H9 (cell line): ENCODE measurements at regions not wholly inside any gene's neighbourhood (a gene's known extent, or its start where the extent isn't known, plus 50 kb on each side); places are given as distances from the start of the nearest gene placed in this dataset.

Source experiments
- DNase-seq: peaks from one replicate; pipeline ENCODE4 v3.0.0-alpha.2; 2017
- H2AFZ ChIP-seq: one replicate; pipeline ENCODE4 v1.6.1; 2013; ENCODE audit warnings: mild to moderate bottlenecking, low read length, control low read depth, moderate library complexity
- H2AK5ac ChIP-seq: 2 replicates; pipeline ENCODE4 v1.6.1; 2013; ENCODE audit warnings: low read length, control low read depth, mixed read lengths; ENCODE audit not compliant: insufficient read length
- H2BK120ac ChIP-seq: one replicate; pipeline ENCODE4 v1.6.1; 2013; ENCODE audit warnings: low read depth, mild to moderate bottlenecking, low read length, control low read depth, inconsistent platforms; ENCODE audit not compliant: poor library complexity, severe bottlenecking
- H2BK12ac ChIP-seq: 2 replicates; pipeline ENCODE4 v1.6.1; 2013; ENCODE audit warnings: low read length, control low read depth, mixed read lengths, low read depth; ENCODE audit not compliant: insufficient read length
- H2BK15ac ChIP-seq: 2 replicates; pipeline ENCODE4 v1.6.1; 2013; ENCODE audit warnings: low read depth, low read length, control low read depth
- H2BK20ac ChIP-seq: one replicate; pipeline ENCODE4 v1.6.1; 2013; ENCODE audit warnings: low read depth, mild to moderate bottlenecking, low read length, control low read depth, inconsistent platforms; ENCODE audit not compliant: poor library complexity, severe bottlenecking
- H2BK5ac ChIP-seq: 2 replicates; pipeline ENCODE4 v1.6.1; 2013; ENCODE audit warnings: low read length, control low read depth, mixed read lengths; ENCODE audit not compliant: insufficient read length
- H3K14ac ChIP-seq: 2 replicates; pipeline ENCODE4 v1.6.1; 2013; ENCODE audit warnings: low read length, control low read depth; ENCODE audit not compliant: insufficient read depth
- H3K18ac ChIP-seq: 2 replicates; pipeline ENCODE4 v1.6.1; 2013; ENCODE audit warnings: low read depth, mild to moderate bottlenecking, mixed read lengths, low read length, control low read depth; ENCODE audit not compliant: insufficient read length
- H3K23ac ChIP-seq: 2 replicates; pipeline ENCODE4 v1.6.1; 2013; ENCODE audit warnings: low read length, control low read depth, mixed read lengths, low read depth; ENCODE audit not compliant: insufficient read length
- H3K23me2 ChIP-seq: 2 replicates; pipeline ENCODE4 v1.6.1; 2013; ENCODE audit warnings: low read depth, mild to moderate bottlenecking, mixed read lengths, low read length, control low read depth; ENCODE audit not compliant: insufficient read length, poor library complexity, severe bottlenecking
- H3K27ac ChIP-seq: 2 replicates; pipeline ENCODE4 v1.5.1; 2013; ENCODE audit warnings: low read length, control low read depth, mixed read lengths, low read depth; ENCODE audit not compliant: insufficient read length
- H3K27me3 ChIP-seq: 2 replicates; pipeline ENCODE4 v1.6.1; 2013; ENCODE audit warnings: low read length, control low read depth, inconsistent platforms; ENCODE audit not compliant: insufficient read depth
- H3K4ac ChIP-seq: 2 replicates; pipeline ENCODE4 v1.6.1; 2013; ENCODE audit warnings: low read depth, mild to moderate bottlenecking, control low read depth, inconsistent platforms, low read length, moderate library complexity
- H3K4me1 ChIP-seq: 2 replicates; pipeline ENCODE4 v1.6.1; 2013; ENCODE audit warnings: low read length, control low read depth, inconsistent platforms; ENCODE audit not compliant: insufficient read depth
- H3K4me2 ChIP-seq: 2 replicates; pipeline ENCODE4 v1.6.1; 2013; ENCODE audit warnings: low read length, control low read depth, mixed read lengths; ENCODE audit not compliant: insufficient read length, insufficient read depth
- H3K56ac ChIP-seq: 2 replicates; pipeline ENCODE4 v1.6.1; 2013; ENCODE audit warnings: low read depth, mild to moderate bottlenecking, mixed read lengths, low read length, control low read depth; ENCODE audit not compliant: insufficient read length
- H3K79me1 ChIP-seq: 2 replicates; pipeline ENCODE4 v1.6.1; 2013; ENCODE audit warnings: low read depth, mild to moderate bottlenecking, moderate library complexity, low read length, control low read depth, inconsistent platforms; ENCODE audit not compliant: insufficient read depth, poor library complexity, severe bottlenecking
- H3K79me2 ChIP-seq: 2 replicates; pipeline ENCODE4 v1.6.1; 2013; ENCODE audit warnings: low read length, control low read depth, inconsistent platforms; ENCODE audit not compliant: insufficient read depth
- H3K9ac ChIP-seq: 2 replicates; pipeline ENCODE4 v1.6.1; 2013; ENCODE audit warnings: low read length, control low read depth, mixed read lengths; ENCODE audit not compliant: insufficient read length; ENCODE audit errors: extremely low read depth
- H3K9me3 ChIP-seq: one replicate; pipeline ENCODE4 v1.6.1; 2013; ENCODE audit warnings: low read depth, low read length, inconsistent platforms; ENCODE audit not compliant: control insufficient read depth
- H3T11ph ChIP-seq: one replicate; pipeline ENCODE4 v1.6.1; 2013; ENCODE audit warnings: mild to moderate bottlenecking, low read length, control low read depth, inconsistent platforms
- H4K20me1 ChIP-seq: one replicate; pipeline ENCODE4 v1.6.1; 2013; ENCODE audit not compliant: control insufficient read depth, insufficient read length, insufficient read depth
- H4K5ac ChIP-seq: 2 replicates; pipeline ENCODE4 v1.6.1; 2013; ENCODE audit warnings: low read depth, mild to moderate bottlenecking, mixed read lengths, low read length, control low read depth; ENCODE audit not compliant: insufficient read length
- H4K8ac ChIP-seq: replicated peaks from 2 replicates; pipeline ENCODE4 v1.6.1; 2013; ENCODE audit warnings: low read length, control low read depth, mixed read lengths, low read depth; ENCODE audit not compliant: insufficient read length
- H4K91ac ChIP-seq: 2 replicates; pipeline ENCODE4 v1.6.1; 2013; ENCODE audit warnings: low read depth, mild to moderate bottlenecking, moderate library complexity, mixed read lengths, low read length, control low read depth; ENCODE audit not compliant: insufficient read length
- H3K27ac Mint-ChIP-seq, 3 experiments: 2 replicates in 2 of 3; 3 replicates in 1 of 3; pipeline ENCODE4 v1.8.0; 2020 to 2021; ENCODE audit warnings: mixed read lengths in 3 of 3, mild to moderate bottlenecking in 1 of 3, moderate library complexity in 1 of 3
- H3K27me3 Mint-ChIP-seq: 2 replicates; pipeline ENCODE4 v1.8.0; 2021; ENCODE audit warnings: low read depth, mild to moderate bottlenecking, moderate library complexity, mixed read lengths
- H3K36me3 Mint-ChIP-seq, 3 experiments: 2 replicates in 2 of 3; 3 replicates in 1 of 3; pipeline ENCODE4 v1.8.0; 2020 to 2021; ENCODE audit warnings: low read depth in 3 of 3, mixed read lengths in 3 of 3; ENCODE audit not compliant: insufficient read depth in 1 of 3
- H3K4me1 Mint-ChIP-seq, 2 experiments: 2 replicates each; pipeline ENCODE4 v1.8.0; 2020; ENCODE audit warnings: mixed read lengths in 2 of 2
- H3K4me3 Mint-ChIP-seq, 2 experiments: 2 replicates in 1 of 2; 3 replicates in 1 of 2; pipeline ENCODE4 v1.8.0; 2020 to 2021; ENCODE audit warnings: mild to moderate bottlenecking in 2 of 2, mixed read lengths in 2 of 2, moderate library complexity in 1 of 2
- H3K9me3 Mint-ChIP-seq, 2 experiments: 2 replicates in 1 of 2; 3 replicates in 1 of 2; pipeline ENCODE4 v1.8.0; 2020; ENCODE audit warnings: mild to moderate bottlenecking in 2 of 2, mixed read lengths in 2 of 2, moderate library complexity in 1 of 2
- WGBS: extraction: QIAGEN DNeasy Blood & Tissue Kit; methylation state at CpG from one replicate; pipeline ENCODE4 v1.1.7; 2013; ENCODE audit warnings: missing lambda C conversion rate, low lambda C conversion rate, mixed read lengths; ENCODE audit not compliant: insufficient read length; ENCODE audit errors: extremely low coverage; 5-methylcytosine and 5-hydroxymethylcytosine counted together
- TF ChIP-seq, protein P1 (sequence below): fragments of 200-600 bp; sonication (generic); conservative IDR thresholded peaks from 3 replicates; pipeline ENCODE4 v1.8.0; 2021; ENCODE audit warnings: antibody characterized with exemption, mild to moderate bottlenecking

- Histone ChIP-seq H3K56ac (no peak overlapping the region), H4K5ac (no peak overlapping the region), H2BK20ac (no peak overlapping the region), H2BK5ac (no peak overlapping the region), H3K4me1 (no peaks in the 10 kb centered on the region), H4K91ac (no peak overlapping the region), H3K9me3 (peaks cover 47% of the 10 kb centered on the region), H3K27ac (no peak overlapping the region), H2BK120ac (no peak overlapping the region), H3K79me2 (no peaks in the 10 kb centered on the region), H3K4me2 (no peak overlapping the region), H3K23me2 (no peaks in the 10 kb centered on the region), H3K23ac (no peak overlapping the region), H2BK12ac (no peak overlapping the region), H3K18ac (no peak overlapping the region), H3T11ph (no peak overlapping the region), H3K4ac (no peak overlapping the region), H4K20me1 (no peaks in the 10 kb centered on the region), H4K8ac (no peak overlapping the region), H3K14ac (no peak overlapping the region), H2BK15ac (no peak overlapping the region), H3K79me1 (no peaks in the 10 kb centered on the region), H2AK5ac (no peak overlapping the region), H2AFZ (no peak overlapping the region), H3K27me3 (no peaks in the 10 kb centered on the region), H3K9ac (no peak overlapping the region)
- H3K36me3 Mint-ChIP-seq: peaks cover 0 to 16% (median 9%) of the 10 kb centered on the region in 3 experiments; a peak in 4 of 7 replicates
- H3K27ac Mint-ChIP-seq: no peak overlapping the region
- no peaks in the 10 kb centered on the region for H3K4me1 Mint-ChIP-seq
- DNase-seq: no peak
- peaks cover 2% of the 10 kb centered on the region; the same call in 1 of the 2 replicates for H3K27me3 Mint-ChIP-seq
- WGBS: no CpG with 5 or more reads among the region's 22 CpGs
- no peak overlapping the region for H3K4me3 Mint-ChIP-seq
- TF ChIP-seq, protein P1, sequence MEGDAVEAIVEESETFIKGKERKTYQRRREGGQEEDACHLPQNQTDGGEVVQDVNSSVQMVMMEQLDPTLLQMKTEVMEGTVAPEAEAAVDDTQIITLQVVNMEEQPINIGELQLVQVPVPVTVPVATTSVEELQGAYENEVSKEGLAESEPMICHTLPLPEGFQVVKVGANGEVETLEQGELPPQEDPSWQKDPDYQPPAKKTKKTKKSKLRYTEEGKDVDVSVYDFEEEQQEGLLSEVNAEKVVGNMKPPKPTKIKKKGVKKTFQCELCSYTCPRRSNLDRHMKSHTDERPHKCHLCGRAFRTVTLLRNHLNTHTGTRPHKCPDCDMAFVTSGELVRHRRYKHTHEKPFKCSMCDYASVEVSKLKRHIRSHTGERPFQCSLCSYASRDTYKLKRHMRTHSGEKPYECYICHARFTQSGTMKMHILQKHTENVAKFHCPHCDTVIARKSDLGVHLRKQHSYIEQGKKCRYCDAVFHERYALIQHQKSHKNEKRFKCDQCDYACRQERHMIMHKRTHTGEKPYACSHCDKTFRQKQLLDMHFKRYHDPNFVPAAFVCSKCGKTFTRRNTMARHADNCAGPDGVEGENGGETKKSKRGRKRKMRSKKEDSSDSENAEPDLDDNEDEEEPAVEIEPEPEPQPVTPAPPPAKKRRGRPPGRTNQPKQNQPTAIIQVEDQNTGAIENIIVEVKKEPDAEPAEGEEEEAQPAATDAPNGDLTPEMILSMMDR: no peak
- peaks cover 47 to 52% of the 10 kb centered on the region in 2 experiments for H3K9me3 Mint-ChIP-seq
These were observed 663.9 kb upstream of the DEFB115 start for GRCh38 chr20:30593572-30593971.
